ENCODE measurements at regions not wholly inside any gene's neighbourhood (a gene's known extent, or its start where the extent isn't known, plus 50 kb on each side); places are given as distances from the start of the nearest gene placed in this dataset.
"Not testable (repeated sequence)": the region's sequence is repeated elsewhere in the genome, so short reads cannot be mapped to it uniquely, and the experiment has no call there.

DNA sequence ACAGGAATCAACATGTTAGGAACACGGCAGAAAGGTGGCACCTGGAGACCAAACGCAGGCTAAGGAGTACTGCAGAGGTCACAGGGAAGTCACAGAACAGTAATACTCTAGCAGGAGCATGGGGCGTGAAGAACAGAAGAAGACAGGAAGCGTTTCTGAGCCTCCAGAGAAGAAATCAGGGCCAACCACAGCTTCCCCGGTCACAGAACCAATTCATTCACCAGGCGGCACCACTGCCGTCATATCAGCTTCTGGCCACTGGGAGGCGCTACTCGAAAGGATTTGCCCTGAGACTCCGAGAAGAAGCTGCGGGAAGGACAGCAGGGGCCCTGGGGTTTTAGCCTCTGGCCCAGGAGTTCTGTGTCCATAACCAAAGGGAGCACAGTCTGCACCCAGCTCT, 78.0 kb upstream of the DRD5 start:
- H3K36me3 ChIP-seq: no peaks in the 10 kb centered on the region

DNA sequence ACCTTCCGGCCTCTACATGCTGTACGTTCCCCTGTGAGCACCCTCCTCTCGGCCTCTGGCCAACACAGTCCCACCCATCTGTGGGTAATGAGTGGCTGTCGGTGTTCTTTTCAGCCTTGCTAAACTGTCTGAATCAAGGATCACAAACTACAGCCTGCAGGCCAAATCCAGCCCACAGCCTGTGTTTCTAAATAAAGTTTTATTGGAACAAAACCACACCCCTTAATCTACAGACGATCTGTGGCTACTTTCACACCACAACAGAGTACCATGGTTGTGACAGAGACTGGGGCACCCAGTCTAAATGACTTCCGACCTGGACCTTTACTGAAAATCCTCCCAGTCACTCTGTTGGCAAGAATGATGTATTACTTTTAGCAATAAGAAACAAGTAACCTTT, 77.3 kb upstream of the DRD5 start:
- FAIRE-seq, ATAC-seq, H3K27me3 ChIP-seq: not testable (repeated sequence)

More for the DNA sequence above, 78.0 kb upstream of the DRD5 start:
- peak in 4 of 6 donors; percentile 15 to 63 (median 51) for DNase-seq
- Histone ChIP-seq H3K9me3 (no peaks in the 10 kb centered on the region), H3K4me1 (no peaks in the 10 kb centered on the region), H3K27me3 (no peaks in the 10 kb centered on the region), H3K4me3 (no peak overlapping the region), H3K27ac (no peak overlapping the region)
- intact Hi-C loops (cut with DNase I): loop anchor here in 1 of 3 donors (10.0 kb wide), 1 partner anchor 311 kb away; no protein-coding TSS in a partner anchor
- WGBS, 2 donors: 13 to 20% methylated on average over 11 of the region's 11 CpGs
- no peak for FAIRE-seq
- TF ChIP-seq, protein P1, sequence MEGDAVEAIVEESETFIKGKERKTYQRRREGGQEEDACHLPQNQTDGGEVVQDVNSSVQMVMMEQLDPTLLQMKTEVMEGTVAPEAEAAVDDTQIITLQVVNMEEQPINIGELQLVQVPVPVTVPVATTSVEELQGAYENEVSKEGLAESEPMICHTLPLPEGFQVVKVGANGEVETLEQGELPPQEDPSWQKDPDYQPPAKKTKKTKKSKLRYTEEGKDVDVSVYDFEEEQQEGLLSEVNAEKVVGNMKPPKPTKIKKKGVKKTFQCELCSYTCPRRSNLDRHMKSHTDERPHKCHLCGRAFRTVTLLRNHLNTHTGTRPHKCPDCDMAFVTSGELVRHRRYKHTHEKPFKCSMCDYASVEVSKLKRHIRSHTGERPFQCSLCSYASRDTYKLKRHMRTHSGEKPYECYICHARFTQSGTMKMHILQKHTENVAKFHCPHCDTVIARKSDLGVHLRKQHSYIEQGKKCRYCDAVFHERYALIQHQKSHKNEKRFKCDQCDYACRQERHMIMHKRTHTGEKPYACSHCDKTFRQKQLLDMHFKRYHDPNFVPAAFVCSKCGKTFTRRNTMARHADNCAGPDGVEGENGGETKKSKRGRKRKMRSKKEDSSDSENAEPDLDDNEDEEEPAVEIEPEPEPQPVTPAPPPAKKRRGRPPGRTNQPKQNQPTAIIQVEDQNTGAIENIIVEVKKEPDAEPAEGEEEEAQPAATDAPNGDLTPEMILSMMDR (IDR thresholded peaks at IDR 0.05): peak; percentile 20 to 47 (median 36)
- ATAC-seq: no peak

DNA sequence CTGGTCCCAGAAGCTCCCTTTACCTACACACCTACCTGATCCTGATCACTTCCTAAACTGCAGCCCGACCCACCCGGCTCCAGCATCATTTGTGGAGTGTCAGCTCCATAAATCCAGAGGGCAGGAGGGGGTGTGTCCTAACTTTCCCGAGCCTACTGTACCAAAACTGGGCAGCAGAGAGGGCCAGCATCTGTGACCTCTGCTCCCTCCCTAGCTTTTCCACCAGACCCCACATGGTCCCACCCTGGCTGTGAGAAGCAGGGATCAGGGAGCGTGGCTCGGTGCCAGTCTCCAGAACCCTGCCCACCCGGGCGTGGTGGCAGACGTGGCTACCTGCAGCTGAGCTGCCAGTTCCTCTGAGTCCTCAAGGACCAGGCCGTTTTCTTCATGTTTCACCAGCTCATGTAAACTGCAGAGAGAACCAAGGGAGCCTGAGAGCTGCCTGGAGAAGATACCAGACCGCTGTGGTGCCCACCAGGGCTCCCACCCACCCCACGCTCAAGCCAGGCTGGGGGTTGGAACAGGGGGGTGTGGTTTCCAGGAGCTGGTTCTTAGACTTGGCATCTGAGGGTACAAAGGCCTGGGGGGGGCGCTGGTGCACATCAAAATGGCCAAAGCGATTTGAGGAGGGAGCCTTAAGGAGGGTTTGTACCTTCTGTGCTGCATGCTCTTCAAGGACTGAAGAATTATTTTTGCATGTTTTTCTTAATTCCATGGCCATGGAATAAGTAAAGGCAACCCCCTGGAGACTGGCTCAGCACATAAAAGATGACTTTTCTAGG, 76.7 kb upstream of the DRD5 start:
- intact Hi-C loops (cut with DNase I): loop anchor here in 1 of 3 donors (10.0 kb wide), 1 partner anchor 310 kb away; no protein-coding TSS in a partner anchor
- no peak for ATAC-seq
- WGBS, 2 donors: 55 to 71% methylated on average over 13 of the region's 13 CpGs
- Histone ChIP-seq H3K27ac (no peak overlapping the region), H3K27me3 (no peaks in the 10 kb centered on the region), H3K9me3 (no peaks in the 10 kb centered on the region), H3K4me3 (no peak overlapping the region), H3K36me3 (no peaks in the 10 kb centered on the region), H3K4me1 (no peaks in the 10 kb centered on the region)
- DNase-seq: no peak
- FAIRE-seq: no peak
- TF ChIP-seq, protein P1 (IDR thresholded peaks at IDR 0.05): no peak

More for the DNA sequence above, 77.3 kb upstream of the DRD5 start:
- not testable (repeated sequence) for H3K36me3 ChIP-seq, H3K9me3 ChIP-seq, DNase-seq, H3K4me1 ChIP-seq, H3K27ac ChIP-seq, H3K4me3 ChIP-seq
- 77 to 87% methylated on average over 6 of the region's 6 CpGs for WGBS, 2 donors
- intact Hi-C loops (cut with DNase I): loop anchor here in 1 of 3 donors (10.0 kb wide), 1 partner anchor 311 kb away; no protein-coding TSS in a partner anchor

DNA sequence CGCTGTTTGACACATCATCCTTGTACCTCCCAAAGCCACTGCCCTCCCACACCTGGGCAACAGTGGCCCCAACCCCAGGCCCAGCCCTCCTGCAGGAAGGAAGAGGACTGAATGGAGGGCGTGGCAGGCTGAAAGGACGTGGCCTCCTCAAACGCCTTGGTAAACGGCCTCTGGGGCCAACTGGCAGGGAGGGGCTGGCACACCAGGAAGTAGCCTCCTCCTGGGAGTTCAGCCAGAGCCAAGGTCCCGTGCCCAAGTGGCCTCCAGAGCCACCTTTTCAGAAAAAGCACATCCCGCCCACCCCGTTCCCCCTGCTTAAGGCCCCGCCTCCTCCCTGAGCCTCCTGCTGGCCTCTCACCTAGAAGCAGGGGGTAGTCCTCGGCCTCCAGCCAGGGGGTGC, 74.2 kb upstream of the DRD5 start:
- intact Hi-C loops (cut with DNase I): loop anchor here in 1 of 3 donors (10.0 kb wide), 1 partner anchor 308 kb away; no protein-coding TSS in a partner anchor
- 24 to 29% methylated on average over 9 to 10 of the region's 10 CpGs for WGBS, 2 donors

DNA sequence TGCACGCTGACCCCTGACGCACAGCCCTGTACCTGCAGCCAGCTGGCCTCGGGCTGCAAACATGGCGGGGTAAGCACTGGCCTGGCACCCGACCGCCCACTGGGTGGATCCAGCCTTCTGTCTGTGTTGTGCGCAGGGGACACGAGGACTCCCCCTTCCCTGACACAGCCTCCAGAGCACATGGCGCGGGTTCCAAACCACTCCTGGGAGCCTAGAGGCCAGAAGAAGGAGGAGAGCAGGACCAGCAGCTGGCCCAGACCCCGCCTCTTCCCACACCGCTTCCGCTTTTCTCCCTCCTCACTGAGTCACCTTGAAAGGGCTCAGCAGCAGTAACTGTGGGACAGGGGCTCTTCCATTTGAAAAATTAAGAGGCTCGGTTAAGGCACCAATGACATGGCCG, 73.5 kb upstream of the DRD5 start:
- H3K9me3 ChIP-seq, DNase-seq, FAIRE-seq, ATAC-seq, H3K36me3 ChIP-seq, H3K27ac ChIP-seq, H3K4me1 ChIP-seq, H3K4me3 ChIP-seq, H3K27me3 ChIP-seq: not testable (repeated sequence)
- 80 to 94% methylated on average over 9 to 15 of the region's 15 CpGs for WGBS, 2 donors
- intact Hi-C loops (cut with DNase I): loop anchor here in 1 of 3 donors (10.0 kb wide), 1 partner anchor 307 kb away; no protein-coding TSS in a partner anchor

More for the DNA sequence above, 74.2 kb upstream of the DRD5 start:
- peak in 3 of 6 donors; percentile 17 to 51 (median 32) for DNase-seq
- not testable (repeated sequence) for FAIRE-seq, H3K4me3 ChIP-seq, H3K9me3 ChIP-seq, H3K4me1 ChIP-seq, H3K36me3 ChIP-seq, ATAC-seq, H3K27me3 ChIP-seq, H3K27ac ChIP-seq

DNA sequence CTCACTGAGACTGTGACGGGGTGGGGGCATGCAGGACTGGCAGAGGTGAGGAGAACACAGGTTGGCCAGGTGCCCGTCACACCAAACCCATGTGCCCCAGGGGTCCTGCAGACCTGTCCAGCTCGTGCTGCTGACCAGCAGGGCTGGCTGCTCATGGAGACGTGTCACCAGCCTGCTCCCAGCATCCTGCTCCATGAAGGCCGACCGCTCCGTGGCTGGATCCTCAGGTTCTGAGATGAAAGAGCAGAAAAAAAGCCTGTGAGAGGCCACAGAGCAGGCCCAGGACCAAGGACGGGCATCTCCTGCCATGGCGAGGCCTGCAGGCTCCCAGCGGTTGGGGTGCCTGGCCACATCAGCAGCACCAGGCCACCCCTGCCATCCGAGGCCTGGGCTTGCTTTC, 71.7 kb upstream of the DRD5 start:
- 83 to 93% methylated on average over 11 of the region's 11 CpGs for WGBS, 2 donors
- intact Hi-C loops (cut with DNase I): loop anchor here in 1 of 3 donors (10.0 kb wide), 1 partner anchor 305 kb away; no protein-coding TSS in a partner anchor
- no peak overlapping the region for H3K4me3 ChIP-seq
- DNase-seq: peak in 1 of 6 donors; percentile 64
- H3K27me3 ChIP-seq: no peaks in the 10 kb centered on the region
- H3K36me3 ChIP-seq: no peaks in the 10 kb centered on the region
- H3K4me1 ChIP-seq: no peaks in the 10 kb centered on the region
- no peaks in the 10 kb centered on the region for H3K9me3 ChIP-seq
- TF ChIP-seq, protein P1 (IDR thresholded peaks at IDR 0.05): no peak
- ATAC-seq: no peak
- no peak overlapping the region for H3K27ac ChIP-seq
- no peak for FAIRE-seq

DNA sequence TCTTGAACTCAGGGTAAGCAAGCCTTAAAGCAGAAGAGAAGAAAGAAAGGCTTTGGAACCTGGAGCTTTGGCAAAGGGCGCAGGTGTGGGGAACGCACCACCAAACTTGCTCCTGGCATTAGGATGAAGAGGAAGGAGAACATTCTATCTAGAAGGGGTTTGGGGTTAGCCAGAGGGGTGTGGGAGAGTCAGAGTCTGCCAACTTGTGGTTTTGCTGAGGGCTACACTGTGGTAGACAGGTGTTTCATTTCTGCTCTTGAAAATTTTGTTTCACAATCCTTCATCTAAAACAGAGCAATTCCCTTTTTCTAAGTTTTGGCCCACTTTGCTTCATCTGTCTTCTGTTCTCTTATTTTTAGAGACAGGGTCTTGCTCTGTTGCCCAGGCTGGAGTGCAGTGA, 66.2 kb upstream of the DRD5 start:
- not testable (repeated sequence) for FAIRE-seq

More for the DNA sequence above, 66.2 kb upstream of the DRD5 start:
- WGBS, 2 donors: 85 to 97% methylated on average over 2 of the region's 2 CpGs
- ATAC-seq; H3K27me3 ChIP-seq; H3K4me3 ChIP-seq; H3K9me3 ChIP-seq; H3K4me1 ChIP-seq; DNase-seq; H3K27ac ChIP-seq; H3K36me3 ChIP-seq; intact Hi-C loops (cut with DNase I): not testable (repeated sequence)

Measured in pancreas (tissue), 10 donors.